HG03575 (cell line): ENCODE measurements at regions not wholly inside any gene's neighbourhood (a gene's known extent, or its start where the extent isn't known, plus 50 kb on each side); places are given as distances from the start of the nearest gene placed in this dataset.

ENCODE experiments used
- ATAC-seq: cut with Tn5 transposase; IDR thresholded peaks from one replicate; pipeline ENCODE4 v1.9.1; 2021; ENCODE audit not compliant: unreplicated experiment, insufficient number of reproducible peaks, low FRiP score; ENCODE audit errors: extremely low read depth

DNA sequence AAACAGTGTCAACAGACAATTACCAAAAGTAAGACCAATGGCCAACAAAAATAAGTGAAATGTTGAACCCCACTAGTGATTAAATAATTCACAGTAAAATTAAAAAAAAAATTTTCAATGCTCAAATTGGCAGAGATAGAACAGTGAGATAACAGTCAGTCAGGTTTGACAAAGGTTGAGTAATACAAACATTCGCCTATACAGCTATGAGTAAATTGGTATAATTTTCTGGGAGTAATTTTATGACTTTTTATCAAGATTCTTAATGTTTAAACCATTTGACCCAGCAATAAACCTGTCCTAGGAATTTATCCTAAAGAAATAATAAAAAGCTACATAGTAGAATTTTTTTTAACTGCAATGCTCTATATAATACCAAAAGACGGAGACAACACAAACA, 64.9 kb upstream of the SHH start:
- ATAC-seq = no peak

GRCh38 chr7:155874411-155874810, 62.1 kb upstream of the SHH start:
- no peak for ATAC-seq

GRCh38 chr7:155874010-155874409, 61.7 kb upstream of the SHH start:
- ATAC-seq = no peak

GRCh38 chr7:155872678-155873369, 60.6 kb upstream of the SHH start:
- ATAC-seq = no peak

DNA sequence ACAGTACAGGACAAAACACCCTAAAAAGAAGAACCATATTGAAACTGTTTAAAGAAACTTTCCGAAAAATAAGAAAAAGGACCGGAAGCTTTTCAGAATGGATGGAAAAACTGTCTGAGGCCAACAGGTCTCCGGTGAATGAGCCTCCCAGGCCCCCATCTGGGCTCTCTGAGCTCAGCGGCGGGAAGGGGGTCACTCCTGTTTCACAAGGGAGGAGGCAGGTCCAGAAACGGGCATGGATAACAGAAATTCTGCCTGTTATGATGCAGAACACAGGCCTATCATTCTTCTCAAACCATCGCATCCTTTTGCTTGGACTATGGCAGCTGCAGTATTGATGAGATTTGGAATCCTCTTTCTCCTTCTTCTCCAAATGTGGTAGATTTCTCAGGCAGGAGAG, 58.9 kb upstream of the SHH start:
- ATAC-seq = no peak

- no peak for ATAC-seq
These were observed 58.3 kb upstream of the SHH start for GRCh38 chr7:155870334-155871180.

- no peak for ATAC-seq
These were observed 57.5 kb upstream of the SHH start for GRCh38 chr7:155869784-155870076.

GRCh38 chr7:155868955-155869783, 56.9 kb upstream of the SHH start:
- ATAC-seq = no peak

DNA sequence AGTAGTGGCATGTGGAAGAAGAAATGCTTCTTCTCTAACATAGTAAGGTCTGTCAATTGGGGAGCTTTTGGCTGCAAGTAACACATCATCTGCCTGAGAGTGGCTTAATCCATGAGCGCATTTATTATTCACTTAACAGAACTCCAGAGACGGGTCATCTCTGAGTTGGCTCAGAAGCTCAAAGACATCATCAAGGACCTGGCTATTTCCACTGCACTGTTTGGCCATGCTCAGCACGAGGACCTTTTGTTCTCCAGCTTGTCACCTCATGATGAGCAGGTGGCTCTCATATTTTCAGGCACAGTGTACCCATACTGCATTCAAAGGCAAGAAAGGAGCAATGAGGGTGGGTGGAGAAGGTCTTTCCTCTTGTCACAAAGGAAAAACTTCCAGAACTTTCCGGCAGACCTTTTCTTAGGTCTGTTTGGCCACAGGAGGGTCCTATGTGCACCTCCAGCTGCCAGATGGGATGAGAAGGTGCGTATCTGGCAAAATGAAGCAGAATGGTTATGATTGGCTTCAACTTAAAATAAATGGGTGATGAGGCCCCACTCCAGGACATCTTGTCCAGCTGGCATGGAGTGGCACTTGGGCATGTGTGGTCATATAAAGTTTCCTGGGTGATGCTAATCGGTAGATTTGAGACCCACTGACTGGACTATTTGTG, 55.6 kb upstream of the SHH start:
- no peak for ATAC-seq

DNA sequence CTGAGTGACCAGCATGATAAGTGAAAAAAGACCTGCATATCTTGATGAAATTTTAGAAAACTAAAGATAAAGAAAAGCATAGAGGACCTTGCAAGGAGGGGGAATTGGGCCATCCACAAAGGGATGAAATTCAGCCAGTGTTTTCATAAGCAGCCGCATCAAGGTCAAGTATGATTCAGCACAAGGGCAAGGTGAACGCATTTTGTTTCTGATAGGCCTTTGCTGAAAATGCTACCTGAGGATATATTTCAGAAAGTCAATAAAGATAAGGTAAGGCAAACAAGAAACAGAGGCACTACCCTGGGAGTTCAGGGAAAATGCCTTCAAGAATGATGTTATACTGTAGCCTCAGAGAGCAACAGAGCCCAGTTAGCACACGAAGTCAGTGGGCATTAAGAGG, 55.0 kb upstream of the SHH start:
- ATAC-seq = no peak

DNA sequence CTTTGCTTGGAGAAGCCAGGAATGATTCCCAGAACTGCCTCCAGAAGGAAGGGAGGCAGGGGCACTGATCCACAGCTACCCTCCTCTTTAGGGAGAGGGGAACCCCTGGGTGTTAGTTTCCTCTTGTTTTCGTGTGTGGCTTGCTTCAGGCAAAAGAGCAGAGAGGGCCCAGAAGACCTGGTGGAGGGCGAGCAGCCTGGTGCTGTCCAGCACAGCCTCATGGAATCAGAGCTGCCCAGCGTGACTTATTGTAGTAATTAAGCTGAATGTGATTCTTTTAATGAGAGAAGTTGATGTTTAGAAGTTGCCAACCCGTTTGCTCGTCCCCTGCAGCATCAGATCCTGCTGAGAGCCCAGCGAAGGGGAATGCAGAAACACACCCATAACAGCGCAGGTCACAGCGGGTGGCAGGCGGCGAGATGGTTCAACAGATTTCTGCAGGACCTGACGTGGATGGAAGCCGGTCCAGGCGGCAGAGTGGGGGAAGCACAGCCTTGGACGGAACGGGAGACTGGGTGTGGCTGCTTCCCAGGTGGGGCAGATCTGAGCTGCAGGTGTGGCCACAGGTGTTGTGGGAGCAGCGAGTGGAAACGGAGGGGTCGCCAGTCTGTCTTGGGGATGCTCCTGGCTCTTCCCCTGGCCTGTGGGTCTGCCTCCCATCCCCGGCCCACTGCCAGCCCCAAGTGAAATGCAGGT, 53.7 kb upstream of the SHH start:
- ATAC-seq = no peak

GRCh38 chr7:155864991-155865690, 52.9 kb upstream of the SHH start:
- ATAC-seq = no peak

GRCh38 chr7:155864271-155864985, 52.2 kb upstream of the SHH start:
- ATAC-seq = no peak

GRCh38 chr7:155863721-155864151, 51.5 kb upstream of the SHH start:
- no peak for ATAC-seq

DNA sequence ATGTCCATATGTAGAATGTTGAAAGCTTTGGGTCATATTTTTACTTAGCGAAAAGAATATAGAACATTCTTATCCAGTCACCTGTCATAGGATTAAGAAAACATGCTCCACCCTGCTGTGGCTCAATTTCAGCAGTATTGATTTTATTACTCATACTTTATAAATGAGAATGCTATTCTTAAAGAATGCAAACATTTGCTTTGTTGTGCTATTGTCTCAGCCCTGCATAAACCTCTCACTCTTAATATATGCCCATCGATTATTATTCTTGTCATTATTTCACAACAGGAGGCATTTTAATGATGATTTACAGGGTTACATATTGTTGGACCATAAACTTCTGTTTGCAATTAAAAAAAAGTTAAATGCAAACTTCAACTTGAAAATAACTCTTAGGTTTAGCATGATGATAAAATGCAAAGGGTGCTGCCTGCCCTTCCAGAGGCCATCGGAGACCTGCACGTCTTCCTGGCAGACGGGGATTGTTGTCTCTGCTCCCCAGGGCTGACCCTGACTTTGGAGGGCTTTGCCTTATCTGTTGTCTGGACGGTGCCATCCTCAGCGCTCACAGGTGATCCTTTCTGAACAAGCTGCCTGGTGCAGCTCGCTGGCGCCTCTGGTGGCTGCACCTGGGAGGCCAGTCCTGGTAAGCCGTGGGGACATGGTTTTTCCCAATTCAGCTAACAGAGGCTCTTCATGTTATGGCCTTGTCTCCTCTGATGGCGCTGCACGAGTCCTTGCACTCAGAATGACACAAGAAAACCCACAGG, 50.0 kb upstream of the SHH start:
- no peak for ATAC-seq
